ENCODE measurements at regions not wholly inside any gene's neighbourhood (a gene's known extent, or its start where the extent isn't known, plus 50 kb on each side); places are given as distances from the start of the nearest gene placed in this dataset.

GRCh38 chr4:66849596-66849995, 695.7 kb downstream of the CENPC start:
- TF ChIP-seq EZH2 (IDR thresholded peaks at IDR 0.05; ENCODE audit: borderline replicate concordance, low read length), result no peak
- TF ChIP-seq CTCF (conservative IDR thresholded peaks at IDR 0.05 in 1 of 2, IDR thresholded peaks at IDR 0.05 in 1 of 2; ENCODE audit: extremely low read depth in 1 of 2, insufficient read depth in 1 of 2, low read depth in 1 of 2, low read length in 2 of 2), result no peak
